HUES64 (cell line): ENCODE measurements at regions not wholly inside any gene's neighbourhood (a gene's known extent, or its start where the extent isn't known, plus 50 kb on each side); places are given as distances from the start of the nearest gene placed in this dataset.
"Not testable (repeated sequence)": the region's sequence is repeated elsewhere in the genome, so short reads cannot be mapped to it uniquely, and the experiment has no call there.

Source experiments
- H3K27ac ChIP-seq: 2 replicates; pipeline ENCODE4 v1.7.0; 2013; ENCODE audit warnings: low read depth, low read length, inconsistent platforms
- H3K27me3 ChIP-seq: 2 replicates; pipeline ENCODE4 v1.6.1; 2013; ENCODE audit warnings: mild to moderate bottlenecking, low read length; ENCODE audit not compliant: insufficient read depth
- H3K36me3 ChIP-seq: 2 replicates; pipeline ENCODE4 v1.6.1; 2013; ENCODE audit warnings: mild to moderate bottlenecking, low read length; ENCODE audit not compliant: insufficient read depth
- H3K4me1 ChIP-seq: 2 replicates; pipeline ENCODE4 v1.6.1; 2013; ENCODE audit warnings: mild to moderate bottlenecking, low read length, moderate library complexity; ENCODE audit not compliant: insufficient read depth
- H3K4me3 ChIP-seq: 2 replicates; pipeline ENCODE4 v1.5.1; 2013; ENCODE audit warnings: mild to moderate bottlenecking, low read length, moderate library complexity
- H3K9ac ChIP-seq: 2 replicates; pipeline ENCODE4 v1.6.1; 2013; ENCODE audit warnings: mild to moderate bottlenecking, low read depth, low read length
- H3K9me3 ChIP-seq: 2 replicates; pipeline ENCODE4 v1.6.1; 2013; ENCODE audit warnings: low read depth, low read length; ENCODE audit not compliant: insufficient read depth
- WGBS: fragments of 150-250, 120-280 bp; methylation state at CpG from one replicate; pipeline ENCODE4 v1.1.7; 2013; ENCODE audit warnings: missing lambda C conversion rate; 5-methylcytosine and 5-hydroxymethylcytosine counted together

- no peak overlapping the region for H3K9ac ChIP-seq
Measured at GRCh38 chr13:81116461-81117282, 775.7 kb upstream of the SPRY2 start.

GRCh38 chr13:81109026-81109425, 768.1 kb upstream of the SPRY2 start:
- Histone ChIP-seq H3K9ac (no peak overlapping the region), H3K4me3 (no peak overlapping the region), H3K4me1 (no peaks in the 10 kb centered on the region), H3K9me3 (no peaks in the 10 kb centered on the region), H3K27ac (no peak overlapping the region), H3K27me3 (no peaks in the 10 kb centered on the region), H3K36me3 (no peaks in the 10 kb centered on the region)
- no CpG with 5 or more reads among the region's 1 CpG for WGBS

More at GRCh38 chr13:81116461-81117282, 775.7 kb upstream of the SPRY2 start:
- no peak overlapping the region for H3K27ac ChIP-seq
- no peaks in the 10 kb centered on the region for H3K36me3 ChIP-seq
- 100% methylated on average over 2 of the region's 5 CpGs for WGBS
- H3K4me3 ChIP-seq, result no peak overlapping the region
- H3K4me1 ChIP-seq, result no peaks in the 10 kb centered on the region
- H3K27me3 ChIP-seq, result no peaks in the 10 kb centered on the region
- no peaks in the 10 kb centered on the region for H3K9me3 ChIP-seq

GRCh38 chr13:81106348-81106747, 765.4 kb upstream of the SPRY2 start:
- no peaks in the 10 kb centered on the region for H3K9me3 ChIP-seq
- H3K4me3 ChIP-seq, result no peak overlapping the region
- no peak overlapping the region for H3K27ac ChIP-seq
- no peaks in the 10 kb centered on the region for H3K27me3 ChIP-seq
- no peaks in the 10 kb centered on the region for H3K4me1 ChIP-seq
- 90% methylated on average over 7 of the region's 7 CpGs for WGBS
- no peaks in the 10 kb centered on the region for H3K36me3 ChIP-seq
- H3K9ac ChIP-seq, result no peak overlapping the region

- no peaks in the 10 kb centered on the region for H3K36me3 ChIP-seq
- WGBS, result 100% methylated on average over 1 of the region's 1 CpG
- no peaks in the 10 kb centered on the region for H3K9me3 ChIP-seq
- no peak overlapping the region for H3K9ac ChIP-seq
- no peak overlapping the region for H3K4me3 ChIP-seq
- no peaks in the 10 kb centered on the region for H3K27me3 ChIP-seq
- no peaks in the 10 kb centered on the region for H3K4me1 ChIP-seq
- H3K27ac ChIP-seq, result no peak overlapping the region
Measured at GRCh38 chr13:81104035-81104715, 763.2 kb upstream of the SPRY2 start.

- not testable (repeated sequence) for H3K9me3 ChIP-seq, H3K27ac ChIP-seq, H3K9ac ChIP-seq, H3K4me3 ChIP-seq, H3K4me1 ChIP-seq, H3K27me3 ChIP-seq, H3K36me3 ChIP-seq
- 94% methylated on average over 22 of the region's 27 CpGs for WGBS
Measured at GRCh38 chr13:81102066-81102465, 761.1 kb upstream of the SPRY2 start.

- no peak overlapping the region for H3K9ac ChIP-seq
- H3K27ac ChIP-seq, result no peak overlapping the region
- H3K4me3 ChIP-seq, result no peak overlapping the region
- no peaks in the 10 kb centered on the region for H3K36me3 ChIP-seq
- no peaks in the 10 kb centered on the region for H3K4me1 ChIP-seq
- 98% methylated on average over 4 of the region's 4 CpGs for WGBS
- H3K9me3 ChIP-seq, result no peaks in the 10 kb centered on the region
- no peaks in the 10 kb centered on the region for H3K27me3 ChIP-seq
Measured at GRCh38 chr13:81089371-81090157, 748.6 kb upstream of the SPRY2 start.

- no peak overlapping the region for H3K27ac ChIP-seq
- no peak overlapping the region for H3K9ac ChIP-seq
- H3K4me1 ChIP-seq, result no peaks in the 10 kb centered on the region
- no peaks in the 10 kb centered on the region for H3K27me3 ChIP-seq
- no CpG with 5 or more reads among the region's 2 CpGs for WGBS
- no peaks in the 10 kb centered on the region; the same call in 1 of the 2 replicates for H3K9me3 ChIP-seq
- no peak overlapping the region for H3K4me3 ChIP-seq
- H3K36me3 ChIP-seq, result no peaks in the 10 kb centered on the region
Measured at GRCh38 chr13:81080911-81081454, 740.1 kb upstream of the SPRY2 start.

GRCh38 chr13:81078048-81078447, 737.1 kb upstream of the SPRY2 start:
- Histone ChIP-seq H3K36me3 (no peaks in the 10 kb centered on the region), H3K9me3 (no peaks in the 10 kb centered on the region; the same call in 1 of the 2 replicates), H3K27ac (no peak overlapping the region), H3K4me1 (no peaks in the 10 kb centered on the region), H3K27me3 (no peaks in the 10 kb centered on the region), H3K9ac (no peak overlapping the region), H3K4me3 (no peak overlapping the region)

GRCh38 chr13:81069822-81070221, 728.9 kb upstream of the SPRY2 start:
- not testable (repeated sequence) for H3K36me3 ChIP-seq, H3K9ac ChIP-seq, H3K27me3 ChIP-seq, H3K27ac ChIP-seq, H3K4me3 ChIP-seq, H3K4me1 ChIP-seq
- H3K9me3 ChIP-seq, result 0 out of 2 replicates have a peak, but pooled peaks cover 11% of the 10 kb centered on the region
- 94% methylated on average over 18 of the region's 18 CpGs for WGBS

GRCh38 chr13:81058916-81059290, 718.0 kb upstream of the SPRY2 start:
- Histone ChIP-seq H3K4me3 (no peak overlapping the region), H3K27ac (no peak overlapping the region), H3K36me3 (no peaks in the 10 kb centered on the region), H3K9me3 (no peaks in the 10 kb centered on the region), H3K27me3 (no peaks in the 10 kb centered on the region), H3K4me1 (no peaks in the 10 kb centered on the region), H3K9ac (no peak overlapping the region)
- 80% methylated on average over 1 of the region's 1 CpG for WGBS
